COLO829 (cell line): ENCODE measurements at regions not wholly inside any gene's neighbourhood (a gene's known extent, or its start where the extent isn't known, plus 50 kb on each side); places are given as distances from the start of the nearest gene placed in this dataset.
"Not testable (repeated sequence)": the region's sequence is repeated elsewhere in the genome, so short reads cannot be mapped to it uniquely, and the experiment has no call there.

Source experiments
- DNase-seq: peaks from one replicate; pipeline ENCODE4 v3.0.0; 2012; ENCODE audit warnings: low spot score

DNA sequence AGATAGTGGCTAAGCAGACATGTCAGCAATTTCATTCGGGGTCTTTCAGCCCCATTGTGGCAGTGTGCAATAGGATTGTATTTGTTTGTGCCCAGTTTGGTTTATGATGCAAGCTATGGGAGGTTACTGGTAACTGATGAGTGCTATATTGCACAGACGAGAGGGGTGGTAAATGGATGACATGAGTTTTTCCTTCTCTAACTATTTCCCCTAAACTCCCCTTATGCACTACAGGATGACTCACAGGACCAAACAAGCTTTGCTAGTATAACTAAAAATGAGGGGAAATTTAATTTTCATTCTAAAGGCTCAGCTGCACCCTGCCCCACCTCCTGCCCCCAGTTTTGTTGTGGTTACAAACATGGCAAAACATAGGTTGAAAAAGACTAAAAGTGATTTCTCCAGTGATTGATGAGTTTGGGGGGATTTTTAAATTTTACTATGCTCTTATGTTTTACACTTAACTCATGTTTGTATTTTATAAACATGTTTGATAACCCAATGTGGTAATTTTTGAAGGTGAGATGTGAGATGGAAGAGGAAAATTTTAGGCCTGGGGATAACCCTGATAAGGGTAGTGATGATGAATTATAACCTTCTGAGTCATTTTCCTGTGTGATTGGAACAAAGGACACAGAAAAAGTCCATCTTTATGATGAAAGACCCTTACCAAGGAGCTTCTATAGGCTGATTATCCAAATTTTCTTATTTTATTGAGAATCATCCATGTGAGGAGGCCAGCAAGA, 60.8 kb upstream of the NAMPT start:
- DNase-seq: no peak

DNA sequence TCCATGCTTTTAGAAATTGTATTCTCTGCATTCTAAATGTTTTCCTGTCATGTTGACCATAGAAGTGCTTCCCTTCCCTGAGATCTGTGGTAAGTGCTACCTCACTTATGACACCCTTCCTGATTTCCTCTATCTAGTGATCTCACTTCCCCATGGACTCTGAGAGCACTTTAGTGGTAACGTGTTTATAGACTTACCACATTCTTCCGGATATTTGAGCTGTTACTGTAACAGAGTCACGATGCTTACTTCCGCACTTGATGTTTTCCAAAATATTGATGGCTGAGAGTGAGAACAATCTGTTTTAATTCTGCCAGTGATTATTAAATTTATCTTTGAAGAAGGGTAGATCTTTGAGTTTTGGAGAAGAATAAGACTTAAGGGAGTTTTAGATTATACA, 60.1 kb upstream of the NAMPT start:
- DNase-seq: no peak

DNA sequence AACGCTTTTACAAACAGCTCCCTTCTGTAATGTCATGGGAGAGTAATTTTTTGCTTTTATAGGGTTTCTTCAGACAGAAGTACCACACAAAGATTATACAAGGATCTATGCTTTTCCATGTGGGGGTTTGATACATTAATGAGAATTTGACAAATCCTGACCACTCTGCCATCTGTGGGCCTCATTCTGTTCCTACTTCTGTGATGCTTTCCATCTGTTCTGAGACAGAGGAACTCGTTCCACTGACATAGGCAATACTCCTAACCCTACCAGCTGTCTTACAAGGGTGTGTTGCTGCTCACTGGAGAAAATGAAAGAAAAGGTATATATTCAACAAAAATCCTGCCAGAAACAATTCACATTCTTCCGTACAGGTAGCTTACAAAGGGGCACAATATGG, 59.4 kb upstream of the NAMPT start:
- no peak for DNase-seq

DNA sequence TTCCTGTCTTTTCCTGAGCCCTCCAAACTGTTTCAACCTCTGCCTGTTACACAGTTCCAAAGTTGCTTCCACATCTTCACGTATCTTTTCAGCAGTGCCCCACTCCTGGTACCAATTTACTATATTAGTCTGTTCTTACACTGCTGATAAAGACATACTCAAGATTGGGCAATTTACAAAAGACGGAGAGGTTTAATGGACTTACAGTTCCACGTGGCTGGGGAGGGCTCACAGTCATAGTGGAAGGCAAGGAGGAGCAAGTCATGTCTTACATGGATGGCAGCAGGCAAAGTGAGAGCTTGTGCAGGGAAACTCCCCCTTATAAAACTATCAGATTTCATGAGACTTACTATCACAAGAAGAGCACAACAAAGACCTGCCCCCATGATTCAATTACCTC, 57.3 kb upstream of the NAMPT start:
- not testable (repeated sequence) for DNase-seq

DNA sequence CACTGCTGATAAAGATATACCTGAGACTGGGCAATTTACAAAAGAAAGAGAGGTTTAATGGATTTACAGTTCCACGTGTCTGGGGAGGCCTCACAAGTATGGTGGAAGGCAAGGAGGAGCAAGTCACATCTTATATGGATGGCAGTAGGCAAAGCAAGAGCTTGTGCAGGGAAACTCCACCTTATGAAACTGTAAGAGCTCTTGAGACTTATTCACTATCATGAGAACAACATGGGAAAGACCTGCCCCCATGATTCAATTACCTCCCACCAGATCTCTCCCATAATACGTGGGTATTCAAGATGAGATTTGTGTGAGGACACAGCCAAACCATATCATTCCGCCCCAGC, 55.4 kb upstream of the NAMPT start:
- DNase-seq: not testable (repeated sequence)

DNA sequence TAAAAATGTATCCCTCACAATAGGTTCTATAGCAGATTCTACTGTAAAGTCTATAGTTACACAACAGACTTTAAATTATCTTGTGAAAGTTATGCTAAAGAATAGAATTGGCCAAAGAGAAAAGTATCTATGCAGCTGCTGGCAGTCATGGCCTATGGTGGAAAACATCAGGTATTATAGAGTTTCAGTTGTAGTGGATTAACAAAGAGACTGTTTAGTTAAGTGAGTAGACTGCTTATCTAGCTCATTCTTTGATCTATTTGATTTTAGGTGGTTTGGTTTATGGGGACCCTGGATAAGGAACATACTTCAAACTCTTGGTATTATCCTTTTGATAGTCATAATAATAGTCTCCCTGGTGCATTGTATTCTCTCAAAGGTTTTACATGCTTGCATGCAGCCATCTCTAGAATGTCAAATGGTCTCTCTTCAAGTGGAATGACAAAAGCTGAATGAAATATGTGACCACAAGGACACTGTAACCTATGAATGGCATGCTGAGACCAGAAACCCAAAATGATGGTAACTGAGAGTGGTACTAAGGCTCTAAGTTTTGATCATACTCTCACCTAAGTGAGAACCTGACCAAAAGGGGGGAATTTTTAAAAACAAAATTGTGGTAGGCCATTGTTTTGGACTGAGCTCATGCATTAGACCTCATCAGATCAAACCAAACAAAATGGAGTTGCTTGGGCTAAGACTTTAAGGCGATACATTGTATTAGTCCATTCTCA, 54.9 kb upstream of the NAMPT start:
- DNase-seq: no peak

DNA sequence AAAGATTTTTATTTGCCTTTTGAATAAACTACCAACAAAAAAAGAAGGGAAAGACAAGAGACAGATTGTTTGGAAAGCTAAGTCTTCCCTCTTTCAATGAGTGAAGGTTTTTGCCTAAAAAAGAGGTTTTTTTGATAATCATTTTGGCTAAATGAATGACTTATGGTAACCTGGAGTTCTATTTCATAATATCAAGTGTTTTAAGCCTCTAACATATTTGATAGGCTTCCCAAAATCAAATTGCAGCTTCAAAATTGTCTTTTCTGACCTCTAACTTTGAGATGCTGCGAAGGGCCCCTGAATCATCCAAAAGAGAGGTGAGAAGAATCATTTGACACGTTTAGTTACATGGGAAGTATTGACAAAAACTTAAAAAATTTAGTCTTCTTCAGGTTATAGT, 53.0 kb upstream of the NAMPT start:
- DNase-seq: no peak

DNA sequence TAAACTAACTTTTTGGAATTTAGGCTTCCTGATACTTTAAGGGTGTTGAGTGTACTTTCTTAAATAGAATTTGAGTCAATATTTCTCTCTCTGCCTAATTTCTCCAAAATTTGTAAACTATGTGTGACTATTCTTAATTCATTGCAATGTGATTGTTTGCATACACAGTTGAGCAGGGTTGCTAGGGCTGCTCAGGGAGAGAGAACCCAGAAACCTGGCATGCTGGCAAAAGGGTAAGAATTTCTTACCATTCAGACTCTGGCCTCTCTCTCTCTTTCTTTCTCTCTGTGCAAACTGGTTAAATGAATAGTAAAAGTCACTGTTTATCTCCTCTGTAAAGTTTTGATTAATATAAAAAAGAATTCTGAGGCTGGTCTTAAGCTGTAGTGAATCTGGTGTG, 51.0 kb upstream of the NAMPT start:
- DNase-seq: no peak
